ENCODE measurements at regions not wholly inside any gene's neighbourhood (a gene's known extent, or its start where the extent isn't known, plus 50 kb on each side); places are given as distances from the start of the nearest gene placed in this dataset.

DNA sequence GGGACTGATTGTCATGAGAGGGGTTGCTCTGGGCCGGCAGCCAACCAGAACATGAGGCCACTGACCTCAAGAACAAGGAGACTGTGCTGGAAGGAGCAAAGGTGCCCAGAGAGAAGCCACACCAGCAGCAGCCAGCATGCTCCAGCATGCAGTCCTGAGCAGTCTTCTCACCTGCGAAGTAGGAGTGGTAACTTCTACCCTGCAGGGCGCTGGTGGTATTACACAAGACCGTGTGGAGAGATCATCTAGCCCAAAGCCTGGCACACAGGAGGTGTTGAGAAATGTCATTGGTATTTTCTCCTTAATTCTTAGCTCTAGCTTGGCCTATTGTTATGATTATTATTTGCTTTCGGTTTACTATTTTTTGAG lies 132.7 kb downstream of the TSN start:
- TF ChIP-seq, protein P1, sequence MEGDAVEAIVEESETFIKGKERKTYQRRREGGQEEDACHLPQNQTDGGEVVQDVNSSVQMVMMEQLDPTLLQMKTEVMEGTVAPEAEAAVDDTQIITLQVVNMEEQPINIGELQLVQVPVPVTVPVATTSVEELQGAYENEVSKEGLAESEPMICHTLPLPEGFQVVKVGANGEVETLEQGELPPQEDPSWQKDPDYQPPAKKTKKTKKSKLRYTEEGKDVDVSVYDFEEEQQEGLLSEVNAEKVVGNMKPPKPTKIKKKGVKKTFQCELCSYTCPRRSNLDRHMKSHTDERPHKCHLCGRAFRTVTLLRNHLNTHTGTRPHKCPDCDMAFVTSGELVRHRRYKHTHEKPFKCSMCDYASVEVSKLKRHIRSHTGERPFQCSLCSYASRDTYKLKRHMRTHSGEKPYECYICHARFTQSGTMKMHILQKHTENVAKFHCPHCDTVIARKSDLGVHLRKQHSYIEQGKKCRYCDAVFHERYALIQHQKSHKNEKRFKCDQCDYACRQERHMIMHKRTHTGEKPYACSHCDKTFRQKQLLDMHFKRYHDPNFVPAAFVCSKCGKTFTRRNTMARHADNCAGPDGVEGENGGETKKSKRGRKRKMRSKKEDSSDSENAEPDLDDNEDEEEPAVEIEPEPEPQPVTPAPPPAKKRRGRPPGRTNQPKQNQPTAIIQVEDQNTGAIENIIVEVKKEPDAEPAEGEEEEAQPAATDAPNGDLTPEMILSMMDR (IDR thresholded peaks at IDR 0.05): no peak
- TF ChIP-seq EP300 (IDR thresholded peaks at IDR 0.05) (no peak), POLR2A (IDR thresholded peaks at IDR 0.05) (no peak)

Data from ovary (tissue), 3 donors.